ENCODE measurements at regions not wholly inside any gene's neighbourhood (a gene's known extent, or its start where the extent isn't known, plus 50 kb on each side); places are given as distances from the start of the nearest gene placed in this dataset.

DNA sequence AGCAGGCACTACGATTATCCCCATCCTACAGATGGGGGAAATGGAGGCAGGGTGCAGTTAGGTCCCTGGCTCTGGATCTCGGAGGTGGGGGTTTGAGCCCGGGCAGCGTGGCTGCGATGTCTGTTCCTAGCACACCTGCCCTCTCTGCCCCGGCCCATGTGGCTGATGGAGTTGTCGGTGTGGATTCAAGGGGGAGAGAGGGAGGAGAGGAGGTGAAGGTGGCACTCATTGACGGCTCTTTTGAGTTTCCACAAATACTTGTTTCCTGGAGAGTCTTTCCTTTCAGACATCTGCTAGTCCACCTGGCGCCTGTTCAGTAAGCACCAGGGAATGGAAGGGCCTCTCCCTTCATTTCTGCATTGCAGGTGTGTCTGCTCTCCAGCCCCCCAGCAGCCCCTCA is 69.9 kb downstream of the ARHGEF18 start:
- Histone ChIP-seq H3K27me3 (no peaks in the 10 kb centered on the region), H3K4me1 (no peaks in the 10 kb centered on the region), H3K4me3 (no peak overlapping the region), H3K27ac (no peak overlapping the region), H3K9me3 (no peaks in the 10 kb centered on the region), H3K36me3 (ENCODE audit: low read depth, missing control alignments) (no peaks in the 10 kb centered on the region)
- DNase-seq, result no peak
- 84 to 88% methylated on average over 9 of the region's 9 CpGs for WGBS, 2 donors
- TF ChIP-seq, protein P1, sequence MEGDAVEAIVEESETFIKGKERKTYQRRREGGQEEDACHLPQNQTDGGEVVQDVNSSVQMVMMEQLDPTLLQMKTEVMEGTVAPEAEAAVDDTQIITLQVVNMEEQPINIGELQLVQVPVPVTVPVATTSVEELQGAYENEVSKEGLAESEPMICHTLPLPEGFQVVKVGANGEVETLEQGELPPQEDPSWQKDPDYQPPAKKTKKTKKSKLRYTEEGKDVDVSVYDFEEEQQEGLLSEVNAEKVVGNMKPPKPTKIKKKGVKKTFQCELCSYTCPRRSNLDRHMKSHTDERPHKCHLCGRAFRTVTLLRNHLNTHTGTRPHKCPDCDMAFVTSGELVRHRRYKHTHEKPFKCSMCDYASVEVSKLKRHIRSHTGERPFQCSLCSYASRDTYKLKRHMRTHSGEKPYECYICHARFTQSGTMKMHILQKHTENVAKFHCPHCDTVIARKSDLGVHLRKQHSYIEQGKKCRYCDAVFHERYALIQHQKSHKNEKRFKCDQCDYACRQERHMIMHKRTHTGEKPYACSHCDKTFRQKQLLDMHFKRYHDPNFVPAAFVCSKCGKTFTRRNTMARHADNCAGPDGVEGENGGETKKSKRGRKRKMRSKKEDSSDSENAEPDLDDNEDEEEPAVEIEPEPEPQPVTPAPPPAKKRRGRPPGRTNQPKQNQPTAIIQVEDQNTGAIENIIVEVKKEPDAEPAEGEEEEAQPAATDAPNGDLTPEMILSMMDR (IDR thresholded peaks at IDR 0.05), result no peak
- TF ChIP-seq POLR2A (IDR thresholded peaks at IDR 0.05), result no peak
- intact Hi-C loops (cut with DNase I; ENCODE audit: low total_unique reads), result no loop called here

DNA sequence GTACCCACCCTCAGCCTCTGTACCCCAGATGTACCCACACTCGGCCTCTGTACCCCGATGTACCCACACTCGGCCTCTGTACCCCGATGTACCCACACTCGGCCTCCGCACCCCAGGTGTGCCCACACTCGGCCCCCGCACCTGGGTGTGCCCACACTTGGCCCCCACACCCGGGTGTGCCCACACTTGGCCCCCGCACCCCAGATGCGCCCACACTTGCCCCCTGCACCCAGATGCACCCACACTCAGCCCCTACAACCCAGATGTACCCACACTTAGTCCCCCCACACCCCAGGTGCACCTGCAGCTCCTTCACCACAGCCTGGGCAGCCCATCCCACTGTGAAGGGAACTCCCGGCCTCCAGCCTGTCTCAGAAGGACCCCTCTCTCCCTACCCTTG is 69.7 kb downstream of the PEX11G start:
- Histone ChIP-seq H3K9me3 (no peaks in the 10 kb centered on the region), H3K4me3 (no peak overlapping the region), H3K27ac (no peak overlapping the region), H3K27me3 (no peaks in the 10 kb centered on the region), H3K4me1 (no peaks in the 10 kb centered on the region), H3K36me3 (ENCODE audit: low read depth, missing control alignments) (no peaks in the 10 kb centered on the region)
- DNase-seq, result no peak
- intact Hi-C loops (cut with DNase I; ENCODE audit: low total_unique reads), result no loop called here
- WGBS, 2 donors, result 94 to 95% methylated on average over 12 of the region's 12 CpGs
- TF ChIP-seq, protein P1 (IDR thresholded peaks at IDR 0.05), result no peak
- no peak for TF ChIP-seq POLR2A (IDR thresholded peaks at IDR 0.05)

DNA sequence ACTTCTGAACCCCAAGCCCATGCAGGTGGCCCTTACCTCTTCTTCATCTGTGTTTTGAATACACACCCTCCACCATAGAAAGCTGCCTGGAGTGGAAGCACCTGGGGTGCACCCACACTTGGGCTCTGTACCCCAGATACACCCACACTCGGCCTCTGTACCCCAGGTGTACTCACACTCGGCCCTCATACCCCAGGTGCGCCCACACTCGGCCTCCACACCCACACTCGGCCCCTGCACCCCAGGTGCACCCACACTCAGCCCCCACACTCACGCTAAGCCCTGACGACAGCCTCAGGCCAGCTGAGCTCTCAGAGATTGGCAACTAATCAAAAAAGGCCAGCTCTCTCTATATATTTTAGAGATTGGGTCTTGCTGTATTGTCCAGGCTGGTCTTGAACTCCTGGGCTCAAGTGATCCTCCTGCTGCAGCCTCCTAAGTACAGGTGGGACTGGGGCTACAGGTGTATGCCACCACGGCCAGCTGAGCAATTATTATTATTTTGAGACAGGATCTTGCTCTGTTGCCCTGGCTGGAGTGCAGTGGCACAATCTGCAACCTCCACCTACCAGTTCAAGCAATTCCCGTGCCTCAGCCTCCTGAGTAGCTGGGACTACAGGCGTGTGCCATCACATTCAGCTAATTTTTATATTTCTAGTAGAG is 68.9 kb downstream of the PEX11G start:
- H3K27ac ChIP-seq, result no peak overlapping the region
- no peaks in the 10 kb centered on the region for H3K36me3 ChIP-seq (ENCODE audit: low read depth, missing control alignments)
- no peak for DNase-seq
- no peaks in the 10 kb centered on the region for H3K9me3 ChIP-seq
- intact Hi-C loops (cut with DNase I; ENCODE audit: low total_unique reads), result no loop called here
- no peaks in the 10 kb centered on the region for H3K27me3 ChIP-seq
- H3K4me3 ChIP-seq, result no peak overlapping the region
- H3K4me1 ChIP-seq, result no peaks in the 10 kb centered on the region
- WGBS, 2 donors, result 88 to 91% methylated on average over 10 of the region's 10 CpGs
- TF ChIP-seq, protein P1 (IDR thresholded peaks at IDR 0.05), result no peak
- TF ChIP-seq POLR2A (IDR thresholded peaks at IDR 0.05), result no peak

DNA sequence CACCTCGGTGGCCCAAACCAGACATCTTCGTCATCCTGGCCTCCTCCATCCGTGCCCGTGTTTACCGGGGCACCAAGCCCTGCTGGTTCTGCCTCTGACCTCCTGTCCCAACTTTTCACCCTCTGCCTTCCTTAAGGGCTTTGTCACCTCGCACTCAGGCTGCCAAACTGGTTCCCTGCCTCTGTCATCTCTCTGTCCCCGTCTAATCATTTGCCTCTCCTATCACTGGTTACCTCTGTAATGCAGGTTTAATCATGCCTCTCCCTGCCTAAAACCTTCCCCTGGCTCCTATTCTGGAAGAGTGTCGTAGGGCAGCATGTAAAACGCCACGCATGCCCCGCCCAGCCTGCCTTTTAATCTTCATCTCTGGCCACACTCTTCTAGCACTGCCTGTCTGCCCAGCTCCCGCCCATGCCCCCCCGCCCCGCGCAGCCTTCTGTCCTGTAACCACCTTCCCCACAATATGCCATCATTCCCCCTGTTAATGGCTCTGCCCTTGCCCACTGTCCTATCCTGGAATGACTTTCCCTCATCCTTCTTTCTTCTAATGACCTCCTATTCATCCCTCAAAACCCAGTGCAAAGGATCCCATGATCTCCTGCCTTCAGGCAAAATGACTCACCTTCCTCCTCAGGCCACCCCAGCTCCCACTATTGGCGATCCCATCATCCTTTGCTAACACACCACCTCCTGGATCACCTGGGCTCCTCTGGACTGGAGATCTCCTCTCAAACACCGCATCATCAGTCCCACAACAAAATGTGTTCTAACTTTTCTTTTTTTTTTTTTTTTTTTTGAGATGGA is 66.7 kb downstream of the PEX11G start:
- Histone ChIP-seq H3K36me3 (ENCODE audit: low read depth, missing control alignments) (no peaks in the 10 kb centered on the region), H3K27ac (no peak overlapping the region), H3K9me3 (no peaks in the 10 kb centered on the region), H3K4me3 (no peak overlapping the region), H3K27me3 (no peaks in the 10 kb centered on the region), H3K4me1 (no peaks in the 10 kb centered on the region)
- WGBS, 2 donors, result 86 to 95% methylated on average over 17 of the region's 17 CpGs
- TF ChIP-seq POLR2A (IDR thresholded peaks at IDR 0.05), result no peak
- TF ChIP-seq, protein P1 (IDR thresholded peaks at IDR 0.05), result no peak
- no peak for DNase-seq
- intact Hi-C loops (cut with DNase I; ENCODE audit: low total_unique reads), result no loop called here
